ENCODE measurements at regions not wholly inside any gene's neighbourhood (a gene's known extent, or its start where the extent isn't known, plus 50 kb on each side); places are given as distances from the start of the nearest gene placed in this dataset.

DNA sequence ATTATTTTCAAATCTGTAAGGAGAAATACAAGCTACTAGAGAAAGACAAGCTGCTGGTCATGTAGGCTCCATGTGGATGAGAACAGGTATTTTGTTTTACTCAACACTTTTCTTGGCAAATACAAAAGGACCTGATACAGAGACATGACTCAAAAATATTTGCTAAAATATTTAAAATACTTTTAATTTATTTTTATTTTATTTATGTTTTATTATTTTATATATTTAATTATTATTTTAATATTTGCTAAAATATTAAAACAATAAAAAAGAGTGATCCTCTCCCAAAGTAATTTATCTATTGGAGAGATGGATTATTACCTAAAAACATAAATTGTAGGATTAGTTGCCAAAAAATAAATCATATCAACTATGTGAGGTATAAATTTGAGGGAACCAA, 808.9 kb upstream of the SEL1L start:
- TF ChIP-seq PAX5 (IDR thresholded peaks at IDR 0.05; ENCODE audit: insufficient read depth, low read length, severe bottlenecking): no peak
- TF ChIP-seq POLR2AphosphoS5 (IDR thresholded peaks at IDR 0.05; ENCODE audit: low read depth, low read length): no peak
- TF ChIP-seq POLR2A (IDR thresholded peaks at IDR 0.05; ENCODE audit: low read depth, low read length): no peak
- no peak for TF ChIP-seq SPI1 (IDR thresholded peaks at IDR 0.05; ENCODE audit: low read depth, low read length)
- no peak for TF ChIP-seq POU2F2 (IDR thresholded peaks at IDR 0.05; ENCODE audit: low read depth, low read length)
- TF ChIP-seq TAF1 (IDR thresholded peaks at IDR 0.05; ENCODE audit: low read depth, low read length): no peak
- FAIRE-seq (no peak), DNase-seq (ENCODE audit: insufficient read length, low spot score) (no peak)

DNA sequence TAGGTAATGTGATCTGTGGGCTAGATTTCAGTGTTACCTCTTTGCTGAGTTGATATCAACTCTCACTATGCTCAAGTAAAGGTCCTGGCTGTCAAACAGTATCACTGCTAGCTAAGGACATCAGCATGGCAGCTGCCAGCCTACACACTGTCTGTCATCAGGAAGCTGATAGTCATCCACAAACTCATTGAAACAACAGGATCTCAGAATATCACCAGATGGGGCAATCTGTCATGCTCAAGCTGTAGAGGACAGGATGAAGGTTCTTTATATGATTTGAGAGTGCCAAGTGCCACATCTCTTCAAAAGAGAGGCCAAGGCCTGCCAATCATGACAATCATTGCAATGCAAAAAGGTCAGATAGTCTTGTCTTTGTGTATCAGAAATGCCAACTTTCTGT, 811.5 kb upstream of the SEL1L start:
- no peak for FAIRE-seq
- no peak for DNase-seq (ENCODE audit: insufficient read length, low spot score)

DNA sequence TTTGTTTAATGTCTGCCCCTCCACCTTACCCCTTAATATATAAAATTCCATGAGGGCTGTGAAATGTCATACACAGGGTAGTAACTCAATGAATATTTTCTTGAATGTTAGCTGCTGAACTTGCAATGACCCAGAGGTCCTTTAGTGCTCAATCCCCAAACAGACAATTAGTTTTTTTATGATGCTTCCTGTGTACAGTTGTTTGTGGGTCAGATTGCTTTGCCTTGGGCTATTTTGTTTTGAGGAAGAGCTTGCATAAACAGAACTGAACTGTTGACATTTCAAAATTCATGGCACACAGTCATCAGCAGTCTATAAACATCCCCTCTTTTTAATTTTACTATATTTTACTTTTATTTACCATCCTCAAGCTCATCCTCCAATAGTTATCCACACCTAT, 820.5 kb upstream of the SEL1L start:
- no peak for TF ChIP-seq POLR2AphosphoS5 (IDR thresholded peaks at IDR 0.05; ENCODE audit: low read depth, low read length)
- no peak for TF ChIP-seq POLR2A (IDR thresholded peaks at IDR 0.05; ENCODE audit: low read depth, low read length)
- TF ChIP-seq POU2F2 (IDR thresholded peaks at IDR 0.05; ENCODE audit: low read depth, low read length): no peak
- FAIRE-seq: no peak
- no peak for DNase-seq (ENCODE audit: insufficient read length, low spot score)

More for the DNA sequence above, 811.5 kb upstream of the SEL1L start:
- TF ChIP-seq POLR2A (IDR thresholded peaks at IDR 0.05; ENCODE audit: low read depth, low read length): no peak
- TF ChIP-seq PAX5 (IDR thresholded peaks at IDR 0.05; ENCODE audit: insufficient read depth, low read length, severe bottlenecking): no peak
- TF ChIP-seq TAF1 (IDR thresholded peaks at IDR 0.05; ENCODE audit: low read depth, low read length): no peak
- no peak for TF ChIP-seq SPI1 (IDR thresholded peaks at IDR 0.05; ENCODE audit: low read depth, low read length)
- TF ChIP-seq POLR2AphosphoS5 (IDR thresholded peaks at IDR 0.05; ENCODE audit: low read depth, low read length): no peak

GRCh38 chr14:82359201-82359600, 825.5 kb upstream of the SEL1L start:
- no peak for TF ChIP-seq POLR2AphosphoS5 (IDR thresholded peaks at IDR 0.05; ENCODE audit: low read depth, low read length)
- TF ChIP-seq SPI1 (IDR thresholded peaks at IDR 0.05; ENCODE audit: low read depth, low read length): no peak
- TF ChIP-seq POLR2A (IDR thresholded peaks at IDR 0.05; ENCODE audit: low read depth, low read length): no peak
- no peak for TF ChIP-seq POU2F2 (IDR thresholded peaks at IDR 0.05; ENCODE audit: low read depth, low read length)
- no peak for TF ChIP-seq PAX5 (IDR thresholded peaks at IDR 0.05; ENCODE audit: insufficient read depth, low read length, severe bottlenecking)
- no peak for TF ChIP-seq TAF1 (IDR thresholded peaks at IDR 0.05; ENCODE audit: low read depth, low read length)
- DNase-seq (ENCODE audit: insufficient read length, low spot score) (no peak), FAIRE-seq (no peak)

GRCh38 chr14:82362452-82362851, 828.8 kb upstream of the SEL1L start:
- FAIRE-seq (no peak), DNase-seq (ENCODE audit: insufficient read length, low spot score) (no peak)
- TF ChIP-seq SPI1 (IDR thresholded peaks at IDR 0.05; ENCODE audit: low read depth, low read length): no peak
- no peak for TF ChIP-seq POLR2AphosphoS5 (IDR thresholded peaks at IDR 0.05; ENCODE audit: low read depth, low read length)
- no peak for TF ChIP-seq PAX5 (IDR thresholded peaks at IDR 0.05; ENCODE audit: insufficient read depth, low read length, severe bottlenecking)
- no peak for TF ChIP-seq POU2F2 (IDR thresholded peaks at IDR 0.05; ENCODE audit: low read depth, low read length)
- TF ChIP-seq TAF1 (IDR thresholded peaks at IDR 0.05; ENCODE audit: low read depth, low read length): no peak
- no peak for TF ChIP-seq POLR2A (IDR thresholded peaks at IDR 0.05; ENCODE audit: low read depth, low read length)

- DNase-seq (ENCODE audit: insufficient read length, low spot score) (no peak), FAIRE-seq (no peak)
- TF ChIP-seq POLR2AphosphoS5 (IDR thresholded peaks at IDR 0.05; ENCODE audit: low read depth, low read length) (no peak), PAX5 (IDR thresholded peaks at IDR 0.05; ENCODE audit: insufficient read depth, low read length, severe bottlenecking) (no peak), SPI1 (IDR thresholded peaks at IDR 0.05; ENCODE audit: low read depth, low read length) (no peak), POLR2A (IDR thresholded peaks at IDR 0.05; ENCODE audit: low read depth, low read length) (no peak), POU2F2 (IDR thresholded peaks at IDR 0.05; ENCODE audit: low read depth, low read length) (no peak), TAF1 (IDR thresholded peaks at IDR 0.05; ENCODE audit: low read depth, low read length) (no peak)
Observed at GRCh38 chr14:82365471-82365870, 831.8 kb upstream of the SEL1L start.

- DNase-seq (ENCODE audit: insufficient read length, low spot score) (no peak), FAIRE-seq (no peak)
- no peak for TF ChIP-seq TAF1 (IDR thresholded peaks at IDR 0.05; ENCODE audit: low read depth, low read length)
- no peak for TF ChIP-seq POLR2AphosphoS5 (IDR thresholded peaks at IDR 0.05; ENCODE audit: low read depth, low read length)
- TF ChIP-seq SPI1 (IDR thresholded peaks at IDR 0.05; ENCODE audit: low read depth, low read length): no peak
- TF ChIP-seq POLR2A (IDR thresholded peaks at IDR 0.05; ENCODE audit: low read depth, low read length): no peak
- no peak for TF ChIP-seq PAX5 (IDR thresholded peaks at IDR 0.05; ENCODE audit: insufficient read depth, low read length, severe bottlenecking)
- no peak for TF ChIP-seq POU2F2 (IDR thresholded peaks at IDR 0.05; ENCODE audit: low read depth, low read length)
Observed at GRCh38 chr14:82366803-82367202, 833.1 kb upstream of the SEL1L start.

- no peak for DNase-seq (ENCODE audit: insufficient read length, low spot score)
- TF ChIP-seq POLR2AphosphoS5 (IDR thresholded peaks at IDR 0.05; ENCODE audit: low read depth, low read length): no peak
- TF ChIP-seq PAX5 (IDR thresholded peaks at IDR 0.05; ENCODE audit: insufficient read depth, low read length, severe bottlenecking): no peak
- TF ChIP-seq SPI1 (IDR thresholded peaks at IDR 0.05; ENCODE audit: low read depth, low read length): no peak
- TF ChIP-seq TAF1 (IDR thresholded peaks at IDR 0.05; ENCODE audit: low read depth, low read length): no peak
- no peak for TF ChIP-seq POLR2A (IDR thresholded peaks at IDR 0.05; ENCODE audit: low read depth, low read length)
- no peak for TF ChIP-seq POU2F2 (IDR thresholded peaks at IDR 0.05; ENCODE audit: low read depth, low read length)
- FAIRE-seq: no peak
Observed at GRCh38 chr14:82379291-82379690, 845.6 kb upstream of the SEL1L start.

DNA sequence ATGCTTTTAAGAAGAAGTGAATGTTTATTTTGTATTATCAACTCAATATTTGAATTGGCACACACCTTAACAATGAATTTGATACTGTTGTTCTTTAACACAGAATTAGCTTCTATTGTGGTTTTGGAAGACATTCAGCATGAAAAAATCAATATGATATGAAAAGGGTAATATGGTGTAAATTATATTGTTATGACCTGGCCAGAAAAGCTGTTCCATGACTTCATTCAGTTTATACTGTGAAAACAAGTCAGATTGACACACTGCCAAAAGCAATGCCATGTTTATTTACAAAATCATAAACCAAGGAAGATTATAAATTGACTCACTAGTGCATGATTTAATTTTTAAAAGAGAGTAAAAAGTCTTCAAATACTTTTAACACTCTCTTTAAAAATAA, 851.4 kb upstream of the SEL1L start:
- TF ChIP-seq POLR2AphosphoS5 (IDR thresholded peaks at IDR 0.05; ENCODE audit: low read depth, low read length): no peak
- no peak for TF ChIP-seq TAF1 (IDR thresholded peaks at IDR 0.05; ENCODE audit: low read depth, low read length)
- no peak for TF ChIP-seq POU2F2 (IDR thresholded peaks at IDR 0.05; ENCODE audit: low read depth, low read length)
- no peak for DNase-seq (ENCODE audit: insufficient read length, low spot score)
- no peak for FAIRE-seq

- FAIRE-seq: no peak
- no peak for TF ChIP-seq TAF1 (IDR thresholded peaks at IDR 0.05; ENCODE audit: low read depth, low read length)
- no peak for TF ChIP-seq POLR2A (IDR thresholded peaks at IDR 0.05; ENCODE audit: low read depth, low read length)
- no peak for TF ChIP-seq POLR2AphosphoS5 (IDR thresholded peaks at IDR 0.05; ENCODE audit: low read depth, low read length)
- no peak for TF ChIP-seq SPI1 (IDR thresholded peaks at IDR 0.05; ENCODE audit: low read depth, low read length)
- no peak for TF ChIP-seq PAX5 (IDR thresholded peaks at IDR 0.05; ENCODE audit: insufficient read depth, low read length, severe bottlenecking)
- no peak for TF ChIP-seq POU2F2 (IDR thresholded peaks at IDR 0.05; ENCODE audit: low read depth, low read length)
- DNase-seq (ENCODE audit: insufficient read length, low spot score): no peak
Observed at GRCh38 chr14:82387699-82388098, 854.0 kb upstream of the SEL1L start.

Measured in GM12891 (cell line).